ENCODE measurements at regions not wholly inside any gene's neighbourhood (a gene's known extent, or its start where the extent isn't known, plus 50 kb on each side); places are given as distances from the start of the nearest gene placed in this dataset.
A peak's percentile ranks its signal among the peaks of the same experiment; 100 is the strongest.

DNA sequence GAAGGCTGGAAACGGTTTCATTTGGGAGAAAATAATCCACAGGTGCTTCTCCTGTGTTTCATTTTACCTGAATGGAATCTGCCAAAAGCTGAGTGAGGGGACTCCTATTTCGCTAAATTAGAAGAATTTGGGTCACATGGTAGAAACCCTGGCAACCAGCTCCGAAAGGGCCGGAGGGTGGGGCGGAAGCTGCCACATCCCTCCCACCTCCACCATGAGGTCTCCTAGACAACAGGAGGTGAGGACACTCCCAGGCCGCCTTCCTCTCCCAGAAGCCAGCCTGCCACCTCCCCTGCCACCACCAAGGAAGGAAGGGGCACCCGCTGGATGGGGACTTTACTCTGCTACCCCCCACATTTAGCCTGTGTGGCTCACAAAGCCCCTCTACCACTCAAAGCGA, 199.9 kb upstream of the ZC3H12A start:
- no peak overlapping the region for H3K4ac ChIP-seq (ENCODE audit: low read depth, low read length)
- no peak for TF ChIP-seq CTCF (conservative IDR thresholded peaks at IDR 0.05)

More for the DNA sequence above, 199.9 kb upstream of the ZC3H12A start:
- no peak overlapping the region for H3K4me3 Mint-ChIP-seq
- Histone ChIP-seq H2BK20ac (ENCODE audit: low read depth, low read length, poor library complexity, severe bottlenecking) (no peak overlapping the region), H3K9ac (ENCODE audit: extremely low read depth, insufficient read length, low read length) (no peak overlapping the region), H3K79me1 (ENCODE audit: insufficient read depth, low read depth, low read length, poor library complexity, severe bottlenecking) (no peaks in the 10 kb centered on the region), H2BK15ac (ENCODE audit: low read depth, low read length) (no peak overlapping the region), H4K5ac (ENCODE audit: insufficient read length, low read depth, low read length) (no peak overlapping the region), H3K14ac (ENCODE audit: insufficient read depth, low read length) (no peak overlapping the region), H3K4me1 (ENCODE audit: insufficient read depth, low read length) (no peaks in the 10 kb centered on the region), H4K20me1 (ENCODE audit: control insufficient read depth, insufficient read depth, insufficient read length) (no peaks in the 10 kb centered on the region), H4K8ac (replicated peaks; ENCODE audit: insufficient read length, low read depth, low read length) (no peak overlapping the region), H3K18ac (ENCODE audit: insufficient read length, low read depth, low read length) (no peak overlapping the region), H3K4me2 (ENCODE audit: insufficient read depth, insufficient read length, low read length) (no peak overlapping the region), H3K9me3 (ENCODE audit: control insufficient read depth, low read depth, low read length) (no peaks in the 10 kb centered on the region), H3K23me2 (ENCODE audit: insufficient read length, low read depth, low read length, poor library complexity, severe bottlenecking) (no peaks in the 10 kb centered on the region), H2BK120ac (ENCODE audit: low read depth, low read length, poor library complexity, severe bottlenecking) (no peak overlapping the region), H3K56ac (ENCODE audit: insufficient read length, low read depth, low read length) (no peak overlapping the region), H2BK5ac (ENCODE audit: insufficient read length, low read length) (no peak overlapping the region), H2BK12ac (ENCODE audit: insufficient read length, low read depth, low read length) (no peak overlapping the region), H2AK5ac (ENCODE audit: insufficient read length, low read length) (no peak overlapping the region), H2AFZ (ENCODE audit: low read length) (no peak overlapping the region), H3K27me3 (ENCODE audit: insufficient read depth, low read length) (no peaks in the 10 kb centered on the region), H3K27ac (ENCODE audit: insufficient read length, low read depth, low read length) (no peak overlapping the region), H3K23ac (ENCODE audit: insufficient read length, low read depth, low read length) (no peak overlapping the region), H3K79me2 (ENCODE audit: insufficient read depth, low read length) (no peaks in the 10 kb centered on the region), H4K91ac (ENCODE audit: insufficient read length, low read depth, low read length) (no peak overlapping the region), H3T11ph (ENCODE audit: low read length) (no peak overlapping the region)
- no CpG with 5 or more reads among the region's 8 CpGs for WGBS (ENCODE audit: extremely low coverage, insufficient read length, low lambda C conversion rate)
- peak; percentile 54 for DNase-seq
- no peak overlapping the region for H3K27ac Mint-ChIP-seq
- H3K27me3 Mint-ChIP-seq (ENCODE audit: low read depth), result no peaks in the 10 kb centered on the region
- H3K9me3 Mint-ChIP-seq, result peaks cover 2 to 4% of the 10 kb centered on the region in 2 experiments
- peaks cover 22 to 39% of the 10 kb centered on the region in 2 experiments for H3K4me1 Mint-ChIP-seq
- H3K36me3 Mint-ChIP-seq (ENCODE audit: insufficient read depth in 1 of 3, low read depth in 3 of 3), result peaks cover 0 to 3% (median 0%) of the 10 kb centered on the region in 3 experiments; a peak in 2 of 7 replicates

All from H9 (cell line).